Ovary (tissue), 7 donors: ENCODE measurements at regions not wholly inside any gene's neighbourhood (a gene's known extent, or its start where the extent isn't known, plus 50 kb on each side); places are given as distances from the start of the nearest gene placed in this dataset.

Experiments used
- DNase-seq, 5 donors: peaks; one replicate each; pipeline ENCODE4 v3.0.0-alpha.2; 2019 to 2020
- H3K27ac ChIP-seq, 2 donors: fragments of 200-600 bp; one replicate each; pipeline versions ENCODE4 v1.5.1 to v1.8.0; 2019 to 2022
- H3K27me3 ChIP-seq: fragments of 200-600 bp; one replicate; pipeline ENCODE4 v1.8.0; 2022
- H3K36me3 ChIP-seq: fragments of 200-600 bp; sonication (generic); one replicate; pipeline ENCODE4 v1.5.1; 2019
- H3K4me1 ChIP-seq: one replicate; pipeline ENCODE4 v1.8.1; 2013; ENCODE audit warnings: mild to moderate bottlenecking, moderate library complexity; ENCODE audit not compliant: insufficient read depth
- H3K4me3 ChIP-seq: fragments of 200-600 bp; sonication (generic); one replicate; pipeline ENCODE4 v1.5.1; 2017
- H3K9me3 ChIP-seq, 2 donors: fragments of 200-600 bp in 1 of 2; sonication (generic) in 1 of 2; one replicate each; pipeline versions ENCODE4 v1.5.1 to v1.8.1; 2013 to 2019; ENCODE audit warnings: mild to moderate bottlenecking in 1 of 2, moderate library complexity in 1 of 2
- CTCF ChIP-seq, 3 donors: fragments of 450-650 bp in 2 of 3; fragments of 200-600 bp in 1 of 3; IDR thresholded peaks; one replicate each; pipeline versions ENCODE4 v1.5.1 to v1.8.0; 2016 to 2022; ENCODE audit warnings: antibody characterized with exemption in 3 of 3, mild to moderate bottlenecking in 1 of 3
- EP300 ChIP-seq: sonication (generic); formaldehyde crosslinking; IDR thresholded peaks from one replicate; pipeline ENCODE4 v1.6.1; 2017; ENCODE audit warnings: antibody characterized with exemption
- POLR2A ChIP-seq: fragments of 450-650 bp; IDR thresholded peaks from one replicate; pipeline ENCODE4 v1.6.1; 2017; ENCODE audit warnings: antibody characterized with exemption, mild to moderate bottlenecking, moderate library complexity
- WGBS, 3 donors: extraction: QIAGEN DNeasy Blood & Tissue Kit in 1 of 3; methylation state at CpG; one replicate each; pipeline versions ENCODE4 v1.1.5 to v1.1.7; 2013 to 2017; 5-methylcytosine and 5-hydroxymethylcytosine counted together
- intact Hi-C, 4 donors: fragments of 100-400 bp; cut with DNase I; formaldehyde crosslinking; loops; one replicate each; pipeline versions ENCODE4 v1.11.0 to v1.15.1; 2022 to 2023
- donor health status: DM: no; HTN: no; CAD: no; lungs with moderate emphysema.
- donor health status: DM: no; HTN: no; CAD: no.
- donor health status: Bipolar disorder and iron deficiency.
- donor health status: DM: no; HTN: no; CAD: no.
- donor health status: DM: yes; HTN: yes; CAD: no.

- H3K27ac ChIP-seq: no peak overlapping the region
- no peaks in the 10 kb centered on the region for H3K4me1 ChIP-seq
- no peaks in the 10 kb centered on the region for H3K27me3 ChIP-seq
- intact Hi-C loops: no loop called here
- WGBS, 3 donors: 84 to 89% (median 86%) methylated on average over 2 of the region's 2 CpGs
- no peaks in the 10 kb centered on the region for H3K9me3 ChIP-seq
- TF ChIP-seq CTCF (IDR thresholded peaks at IDR 0.05) (no peak), POLR2A (no peak), EP300 (no peak)
- H3K36me3 ChIP-seq: no peaks in the 10 kb centered on the region
- H3K4me3 ChIP-seq: no peak overlapping the region
- no peak for DNase-seq
Measured at GRCh38 chr1:60535713-60536112, 462.1 kb upstream of the C1orf87 start.

- Histone ChIP-seq H3K27ac (no peak overlapping the region), H3K4me1 (no peaks in the 10 kb centered on the region), H3K27me3 (no peaks in the 10 kb centered on the region), H3K4me3 (no peak overlapping the region), H3K36me3 (no peaks in the 10 kb centered on the region), H3K9me3 (no peaks in the 10 kb centered on the region)
- no peak for TF ChIP-seq EP300
- TF ChIP-seq CTCF (IDR thresholded peaks at IDR 0.05): no peak
- no peak for TF ChIP-seq POLR2A
- no peak for DNase-seq
- intact Hi-C loops: no loop called here
Measured at GRCh38 chr1:60527567-60527966, 454.0 kb upstream of the C1orf87 start.

GRCh38 chr1:60516996-60517395, 443.4 kb upstream of the C1orf87 start:
- 22 to 43% (median 24%) methylated on average over 3 of the region's 3 CpGs for WGBS, 3 donors
- Histone ChIP-seq H3K4me3 (no peak overlapping the region), H3K4me1 (no peaks in the 10 kb centered on the region), H3K27me3 (no peaks in the 10 kb centered on the region), H3K9me3 (no peaks in the 10 kb centered on the region), H3K27ac (no peak overlapping the region), H3K36me3 (no peaks in the 10 kb centered on the region)
- intact Hi-C loops: no loop called here
- TF ChIP-seq EP300 (no peak), CTCF (IDR thresholded peaks at IDR 0.05) (no peak), POLR2A (no peak)
- DNase-seq: no peak

GRCh38 chr1:60510162-60510561, 436.6 kb upstream of the C1orf87 start:
- Histone ChIP-seq H3K4me1 (no peaks in the 10 kb centered on the region), H3K36me3 (no peaks in the 10 kb centered on the region), H3K27ac (no peak overlapping the region), H3K4me3 (no peak overlapping the region), H3K27me3 (no peaks in the 10 kb centered on the region), H3K9me3 (no peaks in the 10 kb centered on the region)
- TF ChIP-seq EP300 (no peak), CTCF (IDR thresholded peaks at IDR 0.05) (no peak), POLR2A (no peak)
- intact Hi-C loops: no loop called here
- DNase-seq: no peak
